Fibroblast of villous mesenchyme (primary cell): ENCODE measurements at regions not wholly inside any gene's neighbourhood (a gene's known extent, or its start where the extent isn't known, plus 50 kb on each side); places are given as distances from the start of the nearest gene placed in this dataset.

Source experiments
- DNase-seq: peaks from one replicate; pipeline ENCODE4 v3.0.0-alpha.2; 2010; ENCODE audit warnings: low read depth
- H3K4me3 ChIP-seq: 2 replicates; pipeline ENCODE4 v1.5.1; 2011; ENCODE audit warnings: low read depth, mild to moderate bottlenecking, low read length
- TF ChIP-seq, protein P1 (sequence below): IDR thresholded peaks from 2 replicates; pipeline ENCODE4 v1.5.1; 2012; ENCODE audit warnings: low read depth, mild to moderate bottlenecking, low read length; ENCODE audit not compliant: insufficient read depth

- DNase-seq, result no peak
- H3K4me3 ChIP-seq, result no peak overlapping the region
- TF ChIP-seq, protein P1, sequence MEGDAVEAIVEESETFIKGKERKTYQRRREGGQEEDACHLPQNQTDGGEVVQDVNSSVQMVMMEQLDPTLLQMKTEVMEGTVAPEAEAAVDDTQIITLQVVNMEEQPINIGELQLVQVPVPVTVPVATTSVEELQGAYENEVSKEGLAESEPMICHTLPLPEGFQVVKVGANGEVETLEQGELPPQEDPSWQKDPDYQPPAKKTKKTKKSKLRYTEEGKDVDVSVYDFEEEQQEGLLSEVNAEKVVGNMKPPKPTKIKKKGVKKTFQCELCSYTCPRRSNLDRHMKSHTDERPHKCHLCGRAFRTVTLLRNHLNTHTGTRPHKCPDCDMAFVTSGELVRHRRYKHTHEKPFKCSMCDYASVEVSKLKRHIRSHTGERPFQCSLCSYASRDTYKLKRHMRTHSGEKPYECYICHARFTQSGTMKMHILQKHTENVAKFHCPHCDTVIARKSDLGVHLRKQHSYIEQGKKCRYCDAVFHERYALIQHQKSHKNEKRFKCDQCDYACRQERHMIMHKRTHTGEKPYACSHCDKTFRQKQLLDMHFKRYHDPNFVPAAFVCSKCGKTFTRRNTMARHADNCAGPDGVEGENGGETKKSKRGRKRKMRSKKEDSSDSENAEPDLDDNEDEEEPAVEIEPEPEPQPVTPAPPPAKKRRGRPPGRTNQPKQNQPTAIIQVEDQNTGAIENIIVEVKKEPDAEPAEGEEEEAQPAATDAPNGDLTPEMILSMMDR, result no peak
Measured at GRCh38 chr3:34858067-34858660, 781.2 kb upstream of the ARPP21 start.

DNA sequence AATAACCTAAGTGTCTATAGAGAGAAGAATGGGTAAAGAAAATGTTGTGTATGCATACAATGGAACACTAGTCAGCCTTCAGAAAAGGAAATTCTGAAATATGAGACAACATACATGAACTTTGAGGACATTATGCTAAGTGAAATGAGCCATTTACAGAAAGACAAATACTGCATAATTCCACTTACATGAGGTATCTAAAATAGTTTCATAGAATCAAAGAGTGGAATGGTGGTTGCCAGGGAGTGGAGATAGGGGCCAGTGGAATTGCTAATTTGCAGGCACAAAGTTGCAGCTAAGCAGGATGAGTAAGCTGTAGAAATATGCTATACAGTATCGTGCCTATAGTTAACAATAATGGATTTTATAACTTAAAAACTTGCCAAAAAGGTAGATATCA lies 779.6 kb upstream of the ARPP21 start:
- TF ChIP-seq, protein P1, result no peak
- H3K4me3 ChIP-seq, result no peak overlapping the region
- DNase-seq, result no peak

- no peak overlapping the region for H3K4me3 ChIP-seq
- DNase-seq, result no peak
- TF ChIP-seq, protein P1, result no peak
Measured at GRCh38 chr3:34862456-34862855, 776.9 kb upstream of the ARPP21 start.

GRCh38 chr3:34863485-34863884 lies 775.8 kb upstream of the ARPP21 start:
- TF ChIP-seq, protein P1, result no peak
- no peak for DNase-seq
- H3K4me3 ChIP-seq, result no peak overlapping the region

GRCh38 chr3:34864011-34864410 lies 775.3 kb upstream of the ARPP21 start:
- TF ChIP-seq, protein P1, result no peak
- no peak overlapping the region for H3K4me3 ChIP-seq
- no peak for DNase-seq

DNA sequence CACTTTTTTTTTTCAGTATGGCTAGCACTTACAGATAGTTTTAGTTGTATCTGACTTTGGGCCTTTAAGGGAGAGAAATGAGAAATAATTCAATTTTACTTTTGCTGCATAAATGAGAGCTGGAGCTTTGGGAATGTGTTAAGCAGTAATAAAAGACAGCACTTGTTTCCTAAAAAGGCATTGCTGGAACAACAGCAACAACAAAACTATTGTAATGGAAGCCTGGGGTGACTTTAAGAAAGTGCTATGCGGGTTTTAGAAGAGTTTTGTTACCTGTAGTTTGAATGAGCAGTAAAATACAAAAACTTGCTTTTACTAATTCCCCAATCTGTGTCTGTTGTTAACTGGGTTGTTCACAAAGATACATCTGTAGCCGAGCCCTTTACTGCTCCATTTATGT lies 774.0 kb upstream of the ARPP21 start:
- no peak for DNase-seq
- no peak overlapping the region for H3K4me3 ChIP-seq
- TF ChIP-seq, protein P1, result no peak

GRCh38 chr3:34868935-34869334 lies 770.4 kb upstream of the ARPP21 start:
- H3K4me3 ChIP-seq, result no peak overlapping the region
- TF ChIP-seq, protein P1, result no peak
- no peak for DNase-seq
